ENCODE measurements at regions not wholly inside any gene's neighbourhood (a gene's known extent, or its start where the extent isn't known, plus 50 kb on each side); places are given as distances from the start of the nearest gene placed in this dataset.
A peak's percentile ranks its signal among the peaks of the same experiment; 100 is the strongest.

DNA sequence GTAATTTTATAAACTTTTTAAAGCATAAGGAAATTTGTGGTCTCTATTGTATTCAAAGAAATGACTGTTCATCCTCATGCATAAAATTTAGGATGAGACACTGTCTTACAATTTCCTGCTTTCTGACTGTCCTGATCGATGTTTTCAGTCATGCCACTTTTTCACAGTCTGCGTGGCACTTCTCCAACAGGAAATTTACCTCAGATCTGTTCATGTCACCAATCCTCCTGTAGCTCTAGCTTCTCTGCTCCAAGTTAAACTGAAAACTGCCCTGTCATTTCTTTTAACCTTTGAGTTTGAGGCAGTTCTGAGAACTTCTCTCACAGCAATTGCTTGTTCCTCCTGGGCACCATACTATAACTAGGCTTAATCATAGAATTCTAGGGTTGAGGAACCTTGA, 455.1 kb downstream of the EFNA5 start:
- Histone ChIP-seq H3K27me3 (ENCODE audit: low read depth) (no peaks in the 10 kb centered on the region), H3K27ac (replicated peaks) (peak overlapping the region; percentile 82), H3K36me3 (no peaks in the 10 kb centered on the region), H3K4me3 (no peak overlapping the region), H3K4me1 (peaks cover 46% of the 10 kb centered on the region), H3K9me3 (replicated peaks) (no peaks in the 10 kb centered on the region)
- intact Hi-C loops (cut with micrococcal nuclease), result no loop called here
- DNase-seq, result no peak
- TF ChIP-seq, protein P1, sequence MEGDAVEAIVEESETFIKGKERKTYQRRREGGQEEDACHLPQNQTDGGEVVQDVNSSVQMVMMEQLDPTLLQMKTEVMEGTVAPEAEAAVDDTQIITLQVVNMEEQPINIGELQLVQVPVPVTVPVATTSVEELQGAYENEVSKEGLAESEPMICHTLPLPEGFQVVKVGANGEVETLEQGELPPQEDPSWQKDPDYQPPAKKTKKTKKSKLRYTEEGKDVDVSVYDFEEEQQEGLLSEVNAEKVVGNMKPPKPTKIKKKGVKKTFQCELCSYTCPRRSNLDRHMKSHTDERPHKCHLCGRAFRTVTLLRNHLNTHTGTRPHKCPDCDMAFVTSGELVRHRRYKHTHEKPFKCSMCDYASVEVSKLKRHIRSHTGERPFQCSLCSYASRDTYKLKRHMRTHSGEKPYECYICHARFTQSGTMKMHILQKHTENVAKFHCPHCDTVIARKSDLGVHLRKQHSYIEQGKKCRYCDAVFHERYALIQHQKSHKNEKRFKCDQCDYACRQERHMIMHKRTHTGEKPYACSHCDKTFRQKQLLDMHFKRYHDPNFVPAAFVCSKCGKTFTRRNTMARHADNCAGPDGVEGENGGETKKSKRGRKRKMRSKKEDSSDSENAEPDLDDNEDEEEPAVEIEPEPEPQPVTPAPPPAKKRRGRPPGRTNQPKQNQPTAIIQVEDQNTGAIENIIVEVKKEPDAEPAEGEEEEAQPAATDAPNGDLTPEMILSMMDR (IDR thresholded peaks at IDR 0.05; ENCODE audit: borderline replicate concordance), result no peak

DNA sequence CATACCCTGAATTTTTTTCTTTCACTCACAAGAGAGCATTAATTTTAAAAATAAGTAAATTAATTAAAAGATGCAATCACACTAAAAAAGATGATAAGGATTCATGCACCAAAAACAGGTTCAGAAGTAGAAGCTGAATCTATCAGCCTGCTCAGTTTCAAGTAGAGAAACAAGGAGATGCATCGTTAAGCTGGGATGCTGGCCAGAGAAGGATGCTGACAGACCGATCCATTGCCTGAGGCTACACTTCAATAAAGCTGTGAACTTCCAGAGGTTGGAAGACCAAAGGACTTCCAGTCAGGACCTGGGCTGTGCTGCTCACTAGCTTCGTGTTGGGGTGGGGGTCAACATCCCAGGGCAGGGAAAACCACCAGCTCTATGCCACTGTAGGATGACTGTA, 457.7 kb downstream of the EFNA5 start:
- Histone ChIP-seq H3K36me3 (no peaks in the 10 kb centered on the region), H3K27ac (replicated peaks) (peak overlapping the region; percentile 82), H3K9me3 (replicated peaks) (no peaks in the 10 kb centered on the region), H3K4me3 (no peak overlapping the region), H3K27me3 (ENCODE audit: low read depth) (no peaks in the 10 kb centered on the region), H3K4me1 (peaks cover 32% of the 10 kb centered on the region)
- TF ChIP-seq, protein P1 (IDR thresholded peaks at IDR 0.05; ENCODE audit: borderline replicate concordance), result no peak
- intact Hi-C loops (cut with micrococcal nuclease), result no loop called here
- no peak for DNase-seq

DNA sequence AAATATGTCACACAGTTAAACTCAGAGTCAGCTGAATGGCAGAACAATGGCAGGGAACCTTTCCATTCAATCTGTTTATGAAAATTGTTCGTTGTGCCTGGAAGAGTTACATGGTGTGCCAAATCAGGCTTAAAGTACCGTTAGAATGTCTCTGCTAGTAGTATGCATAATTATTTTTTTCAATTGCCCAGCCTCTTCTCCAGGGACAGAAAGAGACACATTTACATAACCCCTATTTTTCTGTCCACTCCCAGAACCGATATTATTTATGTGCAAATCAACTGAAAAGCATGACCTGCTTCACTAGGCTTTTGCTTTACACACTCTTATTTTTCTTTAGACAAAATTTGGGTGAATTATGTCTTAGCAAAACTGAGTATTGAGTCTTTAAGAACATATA, 459.1 kb downstream of the EFNA5 start:
- no peaks in the 10 kb centered on the region for H3K36me3 ChIP-seq
- no peak for DNase-seq
- H3K4me1 ChIP-seq, result peaks cover 30% of the 10 kb centered on the region
- no peaks in the 10 kb centered on the region for H3K27me3 ChIP-seq (ENCODE audit: low read depth)
- H3K4me3 ChIP-seq, result no peak overlapping the region
- no peaks in the 10 kb centered on the region for H3K9me3 ChIP-seq (replicated peaks)
- intact Hi-C loops (cut with micrococcal nuclease), result no loop called here
- TF ChIP-seq, protein P1 (IDR thresholded peaks at IDR 0.05; ENCODE audit: borderline replicate concordance), result no peak
- no peak overlapping the region for H3K27ac ChIP-seq (replicated peaks)

DNA sequence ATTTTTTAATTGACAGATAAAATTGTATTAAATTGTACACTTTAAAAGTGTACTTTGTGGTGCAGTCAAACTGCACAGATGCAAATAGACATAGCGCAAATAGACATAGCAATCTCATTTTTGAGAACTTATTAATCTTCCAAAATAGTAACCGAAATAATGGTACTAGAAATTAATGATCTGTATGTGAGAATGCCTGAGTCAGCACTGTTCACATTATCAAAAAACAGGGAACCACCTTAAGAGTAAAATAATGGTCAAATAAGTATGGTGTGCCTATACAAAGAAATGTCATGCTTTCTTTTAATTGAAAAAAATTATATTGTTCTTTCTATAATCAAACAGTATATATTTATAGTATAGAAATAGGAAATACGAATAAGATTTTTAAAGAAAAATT, 461.9 kb downstream of the EFNA5 start:
- Histone ChIP-seq H3K27ac (replicated peaks) (no peak overlapping the region), H3K4me1 (peaks cover 14% of the 10 kb centered on the region), H3K36me3 (no peaks in the 10 kb centered on the region), H3K4me3 (no peak overlapping the region), H3K27me3 (ENCODE audit: low read depth) (no peaks in the 10 kb centered on the region), H3K9me3 (replicated peaks) (no peaks in the 10 kb centered on the region)
- no peak for DNase-seq
- TF ChIP-seq, protein P1 (IDR thresholded peaks at IDR 0.05; ENCODE audit: borderline replicate concordance), result no peak
- intact Hi-C loops (cut with micrococcal nuclease), result no loop called here

DNA sequence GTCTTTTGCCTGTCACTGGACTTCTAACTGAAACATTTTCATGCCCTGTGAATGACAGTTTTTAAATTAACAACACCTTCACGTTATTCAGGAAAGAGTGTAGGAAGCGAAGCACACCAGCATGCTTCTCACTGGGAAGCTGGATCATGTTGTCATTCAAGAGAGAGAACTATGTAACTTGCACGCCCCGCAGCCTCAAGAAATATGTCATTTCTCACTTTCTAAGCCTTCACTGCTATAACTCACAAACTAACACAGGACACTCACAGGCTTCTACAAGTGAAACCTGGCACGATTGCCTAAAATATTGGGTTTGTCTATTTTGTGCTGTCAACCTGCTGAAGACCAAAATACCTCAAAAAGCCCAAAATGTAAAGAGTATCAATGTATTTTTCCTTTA, 466.3 kb downstream of the EFNA5 start:
- H3K27me3 ChIP-seq (ENCODE audit: low read depth), result no peaks in the 10 kb centered on the region
- H3K9me3 ChIP-seq (replicated peaks), result no peaks in the 10 kb centered on the region
- no peak overlapping the region for H3K4me3 ChIP-seq
- TF ChIP-seq, protein P1 (IDR thresholded peaks at IDR 0.05; ENCODE audit: borderline replicate concordance), result no peak
- intact Hi-C loops (cut with micrococcal nuclease), result no loop called here
- peaks cover 4% of the 10 kb centered on the region for H3K4me1 ChIP-seq
- no peak overlapping the region for H3K27ac ChIP-seq (replicated peaks)
- no peak for DNase-seq
- H3K36me3 ChIP-seq, result no peaks in the 10 kb centered on the region

DNA sequence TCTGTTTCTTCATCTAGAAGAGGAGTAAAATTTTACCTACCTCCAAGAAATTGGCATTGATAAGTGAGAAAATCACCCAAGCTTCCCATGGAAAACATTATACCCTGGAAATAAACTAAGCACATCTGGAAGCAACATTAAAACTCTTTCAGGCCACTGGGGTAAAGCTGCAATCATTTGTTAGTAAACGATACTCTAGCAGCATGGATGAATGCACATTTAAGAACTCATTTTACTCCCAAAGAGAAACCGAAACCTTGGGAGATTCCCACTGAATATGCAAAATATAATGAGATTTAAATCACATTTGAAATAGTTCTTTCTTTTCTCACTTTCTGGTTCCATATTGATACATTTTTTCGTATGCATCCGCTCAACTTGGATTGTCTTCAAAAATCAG, 467.5 kb downstream of the EFNA5 start:
- intact Hi-C loops (cut with micrococcal nuclease), result no loop called here

More for the DNA sequence above, 467.5 kb downstream of the EFNA5 start:
- H3K27me3 ChIP-seq (ENCODE audit: low read depth), result no peaks in the 10 kb centered on the region
- TF ChIP-seq, protein P1 (IDR thresholded peaks at IDR 0.05; ENCODE audit: borderline replicate concordance), result no peak
- H3K36me3 ChIP-seq, result no peaks in the 10 kb centered on the region
- H3K4me1 ChIP-seq, result peaks cover 4% of the 10 kb centered on the region
- no peak overlapping the region for H3K27ac ChIP-seq (replicated peaks)
- H3K4me3 ChIP-seq, result no peak overlapping the region
- no peaks in the 10 kb centered on the region for H3K9me3 ChIP-seq (replicated peaks)
- DNase-seq, result no peak

Measured in left ventricle myocardium inferior (tissue), 1 donor.